AG09319 (cell line): ENCODE measurements at regions not wholly inside any gene's neighbourhood (a gene's known extent, or its start where the extent isn't known, plus 50 kb on each side); places are given as distances from the start of the nearest gene placed in this dataset.

ENCODE experiments used
- DNase-seq: peaks from one replicate; pipeline ENCODE4 v3.0.0-alpha.2; 2010; ENCODE audit warnings: low read depth; ENCODE audit errors: extremely low read depth
- CTCF ChIP-seq: IDR thresholded peaks from 2 replicates; pipeline ENCODE4 v1.5.1; 2011; ENCODE audit warnings: low read depth, mild to moderate bottlenecking, inconsistent platforms, low read length, moderate library complexity

GRCh38 chr11:70506986-70507385, 108.7 kb downstream of the CTTN start:
- TF ChIP-seq CTCF, result no peak
- no peak for DNase-seq

DNA sequence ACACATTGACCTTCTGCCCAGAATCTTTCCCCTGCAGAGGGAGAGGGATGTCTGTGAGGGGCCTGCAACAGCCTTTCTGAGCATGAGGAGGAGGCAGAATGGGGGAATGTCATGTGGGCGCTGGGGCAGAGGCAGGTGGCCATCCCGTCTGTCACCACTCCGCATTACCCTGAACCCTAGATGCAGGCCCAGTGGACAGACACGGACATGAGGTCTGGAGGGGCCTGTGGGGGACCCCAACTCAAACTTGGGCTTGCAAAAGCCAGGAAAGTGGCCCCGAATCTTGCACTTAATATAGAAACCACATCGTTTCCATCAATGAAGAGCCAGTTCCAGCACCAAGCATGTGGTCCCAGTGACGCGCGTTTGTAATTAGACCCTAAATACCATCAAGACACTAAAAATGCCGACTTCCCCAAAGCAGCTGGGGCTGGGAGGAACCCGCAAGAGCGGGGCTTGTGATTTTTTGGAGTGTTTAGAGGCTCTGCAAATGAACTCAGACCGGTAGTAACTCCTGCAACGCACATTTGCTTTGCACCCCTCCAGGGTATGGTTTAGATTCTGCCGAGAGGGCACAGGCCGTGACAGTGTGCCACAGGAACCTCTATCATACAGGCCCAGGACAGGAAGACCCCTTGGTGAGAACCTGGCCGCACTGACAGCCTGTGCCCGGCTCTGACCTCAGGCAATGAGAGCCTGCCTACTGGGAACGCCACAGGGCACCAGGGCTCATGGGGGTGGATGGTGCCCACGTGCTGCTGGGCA, 109.3 kb downstream of the CTTN start:
- no peak for TF ChIP-seq CTCF
- DNase-seq, result no peak

- no peak for TF ChIP-seq CTCF
- DNase-seq, result no peak
Measured at GRCh38 chr11:70508231-70508480, 109.8 kb downstream of the CTTN start.

DNA sequence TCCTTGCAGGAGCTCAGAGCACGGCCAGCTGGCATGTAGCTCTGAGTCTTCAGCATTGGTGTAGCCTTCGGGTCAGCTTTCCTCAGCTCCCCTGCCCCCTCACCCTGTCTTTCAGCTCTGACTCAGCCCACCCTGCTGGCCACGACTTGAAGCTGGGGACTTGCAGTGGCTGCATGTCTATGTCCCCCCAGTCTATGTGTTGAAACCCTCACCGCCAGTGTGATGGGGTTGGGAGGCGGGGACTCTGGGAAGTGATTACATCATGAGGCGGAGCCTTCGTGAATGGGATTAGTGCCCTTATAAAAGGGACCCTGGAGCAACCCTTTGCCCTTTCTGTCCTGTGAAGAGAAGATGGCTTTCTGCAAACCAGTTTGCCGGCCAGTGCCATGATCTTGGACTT, 111.1 kb downstream of the CTTN start:
- no peak for TF ChIP-seq CTCF
- DNase-seq, result no peak

DNA sequence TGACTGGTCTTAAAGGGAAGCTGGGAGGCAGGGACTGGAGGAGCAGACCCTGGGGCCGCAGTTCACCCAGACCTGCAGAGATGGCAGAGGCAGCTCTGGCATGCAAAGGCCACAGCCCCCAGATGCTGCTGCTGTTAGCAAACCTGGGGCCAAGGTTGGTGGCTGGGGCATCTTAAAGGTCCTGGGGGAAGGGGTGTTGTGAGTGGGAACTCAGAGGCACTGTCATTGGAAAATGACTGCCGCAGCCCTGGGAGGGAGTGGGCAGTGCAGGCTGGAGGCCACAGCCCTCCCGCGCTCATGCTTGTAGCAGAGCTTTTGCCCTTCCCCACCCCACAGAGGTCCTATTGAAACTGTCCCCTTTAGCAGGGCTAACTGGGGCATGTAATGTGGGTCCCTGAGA, 111.8 kb downstream of the CTTN start:
- TF ChIP-seq CTCF, result no peak
- no peak for DNase-seq

DNA sequence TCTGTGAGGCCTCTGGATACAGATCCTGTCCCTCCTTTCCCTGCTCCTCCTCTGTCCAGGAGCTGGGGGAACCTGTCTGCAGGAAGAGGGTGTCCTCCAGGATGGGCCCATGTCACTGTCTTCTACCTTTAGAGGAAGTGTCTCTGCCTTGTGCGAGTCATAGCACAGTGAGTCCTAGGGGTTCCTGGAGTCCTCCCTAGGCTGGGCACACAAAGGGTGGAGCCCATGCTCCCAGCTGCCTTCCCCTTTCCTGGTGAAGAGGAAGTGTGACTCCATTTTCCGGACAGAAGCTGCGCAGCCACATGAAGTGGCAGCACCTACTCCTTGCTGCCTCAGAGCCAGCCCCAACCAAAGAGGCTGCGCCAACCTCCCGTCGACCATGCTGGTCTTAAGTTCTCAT, 112.2 kb downstream of the CTTN start:
- no peak for TF ChIP-seq CTCF
- no peak for DNase-seq

DNA sequence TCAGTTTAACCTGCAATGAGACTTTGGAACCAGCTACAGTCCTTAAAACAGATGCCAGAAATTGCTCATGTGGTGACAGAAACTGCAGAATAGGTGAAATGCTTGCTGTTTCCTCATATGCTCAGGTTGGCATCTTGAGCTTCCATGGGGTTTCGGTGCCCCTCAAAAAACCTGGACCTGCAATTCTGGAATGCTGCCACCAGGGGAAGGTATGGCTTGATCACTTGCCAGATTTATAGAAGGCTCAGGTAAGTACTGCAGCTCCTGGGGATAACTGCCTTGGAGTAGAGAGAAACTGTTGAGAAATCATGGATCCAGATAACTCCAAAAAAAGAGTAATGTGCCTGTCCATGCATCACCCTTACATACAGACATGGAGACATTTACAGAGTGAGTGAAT, 113.0 kb downstream of the CTTN start:
- no peak for DNase-seq
- no peak for TF ChIP-seq CTCF
